ENCODE measurements at regions not wholly inside any gene's neighbourhood (a gene's known extent, or its start where the extent isn't known, plus 50 kb on each side); places are given as distances from the start of the nearest gene placed in this dataset.

DNA sequence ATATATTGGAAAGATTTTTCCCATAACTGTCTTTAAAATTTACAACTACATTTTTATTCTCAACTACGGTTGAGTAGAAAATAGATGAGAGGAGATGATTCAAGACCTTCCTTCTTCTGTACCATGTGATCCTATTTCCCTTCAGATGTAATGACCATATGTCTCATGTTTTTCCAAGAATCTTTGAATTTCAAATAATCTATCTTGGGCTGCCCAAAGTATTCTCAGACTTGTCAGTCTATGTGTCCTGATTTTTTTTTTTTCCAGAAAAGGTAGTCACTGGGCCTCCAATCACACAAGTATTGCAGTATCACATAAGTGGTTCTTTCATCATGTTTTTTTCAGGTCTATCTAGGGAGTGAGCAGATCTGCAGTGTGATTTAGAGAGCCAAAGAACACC lies 392.4 kb downstream of the RFC3 start:
- TF ChIP-seq, protein P1, sequence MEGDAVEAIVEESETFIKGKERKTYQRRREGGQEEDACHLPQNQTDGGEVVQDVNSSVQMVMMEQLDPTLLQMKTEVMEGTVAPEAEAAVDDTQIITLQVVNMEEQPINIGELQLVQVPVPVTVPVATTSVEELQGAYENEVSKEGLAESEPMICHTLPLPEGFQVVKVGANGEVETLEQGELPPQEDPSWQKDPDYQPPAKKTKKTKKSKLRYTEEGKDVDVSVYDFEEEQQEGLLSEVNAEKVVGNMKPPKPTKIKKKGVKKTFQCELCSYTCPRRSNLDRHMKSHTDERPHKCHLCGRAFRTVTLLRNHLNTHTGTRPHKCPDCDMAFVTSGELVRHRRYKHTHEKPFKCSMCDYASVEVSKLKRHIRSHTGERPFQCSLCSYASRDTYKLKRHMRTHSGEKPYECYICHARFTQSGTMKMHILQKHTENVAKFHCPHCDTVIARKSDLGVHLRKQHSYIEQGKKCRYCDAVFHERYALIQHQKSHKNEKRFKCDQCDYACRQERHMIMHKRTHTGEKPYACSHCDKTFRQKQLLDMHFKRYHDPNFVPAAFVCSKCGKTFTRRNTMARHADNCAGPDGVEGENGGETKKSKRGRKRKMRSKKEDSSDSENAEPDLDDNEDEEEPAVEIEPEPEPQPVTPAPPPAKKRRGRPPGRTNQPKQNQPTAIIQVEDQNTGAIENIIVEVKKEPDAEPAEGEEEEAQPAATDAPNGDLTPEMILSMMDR (IDR thresholded peaks at IDR 0.05; ENCODE audit: insufficient read depth, low read length) = no peak
- TF ChIP-seq GABPA (IDR thresholded peaks at IDR 0.05; ENCODE audit: low read depth) = no peak

Data from HL-60 (cell line).